H1 (cell line): ENCODE measurements at regions not wholly inside any gene's neighbourhood (a gene's known extent, or its start where the extent isn't known, plus 50 kb on each side); places are given as distances from the start of the nearest gene placed in this dataset.

Experiments
- CTCF ChIA-PET: fragments of 300-600 bp; sonication (Branson Sonifier 250); formaldehyde crosslinking; loops from one replicate; lab custom pipeline; 2021; ENCODE audit not compliant: partially characterized antibody; lab: Charles Lee
- POLR2A ChIA-PET: fragments of 300-600 bp; sonication (Branson Sonifier 250); formaldehyde crosslinking; loops from one replicate; lab custom pipeline; 2021; ENCODE audit warnings: inconsistent platforms; ENCODE audit not compliant: partially characterized antibody; lab: Charles Lee
- DNase-seq, 2 experiments: peaks; one replicate each; pipeline versions ENCODE4 v3.0.0 to v3.0.0-alpha.2; 2010 to 2022; ENCODE audit warnings: low spot score in 2 of 2, low read depth in 1 of 2, mixed read lengths in 1 of 2
- FAIRE-seq: peaks from 2 replicates; lab custom pipeline; 2011; peaks lifted over from hg19 to GRCh38; lab: Jason Lieb, UNC
- H2AFZ ChIP-seq: 2 replicates; pipeline ENCODE4 v1.8.1; 2012; ENCODE audit warnings: low read length, inconsistent platforms
- H2AK5ac ChIP-seq: 2 replicates; pipeline ENCODE4 v1.6.1; 2013; ENCODE audit warnings: low read depth, low read length
- H2BK120ac ChIP-seq: replicated peaks from 2 replicates; pipeline ENCODE3; 2013; ENCODE audit warnings: low read depth, low read length, inconsistent platforms
- H2BK12ac ChIP-seq: 2 replicates; pipeline ENCODE4 v1.6.1; 2013; ENCODE audit warnings: low read depth, low read length
- H2BK15ac ChIP-seq: 2 replicates; pipeline ENCODE4 v1.6.1; 2013; ENCODE audit warnings: low read length
- H2BK20ac ChIP-seq: 2 replicates; pipeline ENCODE4 v1.6.1; 2013; ENCODE audit warnings: low read length
- H2BK5ac ChIP-seq: 2 replicates; pipeline ENCODE4 v1.6.1; 2013; ENCODE audit warnings: low read depth, low read length
- H3K14ac ChIP-seq: 2 replicates; pipeline ENCODE4 v1.6.1; 2013; ENCODE audit warnings: inconsistent platforms; ENCODE audit not compliant: insufficient read length
- H3K18ac ChIP-seq: 2 replicates; pipeline ENCODE4 v1.6.1; 2013; ENCODE audit warnings: low read length; ENCODE audit errors: extremely low read depth
- H3K23ac ChIP-seq: 2 replicates; pipeline ENCODE4 v1.6.1; 2013; ENCODE audit warnings: inconsistent platforms; ENCODE audit not compliant: insufficient read length
- H3K23me2 ChIP-seq: 2 replicates; pipeline ENCODE4 v1.6.1; 2013; ENCODE audit warnings: low read depth, low read length
- H3K27ac ChIP-seq: 2 replicates; pipeline ENCODE4 v1.6.1; 2011; ENCODE audit warnings: low read depth, low read length, inconsistent platforms
- H3K27me3 ChIP-seq, 4 experiments: replicated peaks in 1 of 4; 1 replicate in 1 of 4; 2 replicates in 3 of 4; pipeline versions ENCODE4 v1.6.1 to v1.8.1; 2011 to 2013; ENCODE audit warnings: low read length in 3 of 4, mild to moderate bottlenecking in 3 of 4, inconsistent platforms in 2 of 4, mixed read lengths in 2 of 4, moderate library complexity in 1 of 4; ENCODE audit not compliant: control insufficient read depth in 3 of 4, insufficient read depth in 3 of 4; ENCODE audit errors: extremely low read depth in 1 of 4
- H3K36me3 ChIP-seq, 4 experiments: 2 replicates each; pipeline versions ENCODE4 v1.6.1 to v1.8.1; 2011 to 2013; ENCODE audit warnings: mild to moderate bottlenecking in 4 of 4, low read length in 3 of 4, moderate library complexity in 2 of 4, control low read depth in 1 of 4, inconsistent platforms in 1 of 4; ENCODE audit not compliant: insufficient read depth in 4 of 4, control insufficient read depth in 2 of 4
- H3K4ac ChIP-seq: replicated peaks from 2 replicates; pipeline ENCODE3; 2013; ENCODE audit warnings: low read length, low read depth, mixed read lengths, inconsistent platforms; ENCODE audit not compliant: insufficient read length
- H3K4me1 ChIP-seq, 4 experiments: replicated peaks in 1 of 4; 1 replicate in 1 of 4; 2 replicates in 3 of 4; pipeline versions ENCODE4 v1.6.1 to v1.8.1; 2011 to 2013; ENCODE audit warnings: low read length in 3 of 4, inconsistent platforms in 2 of 4, mixed read lengths in 1 of 4; ENCODE audit not compliant: insufficient read depth in 4 of 4, control insufficient read depth in 3 of 4
- H3K4me2 ChIP-seq, 2 experiments: 2 replicates each; pipeline versions ENCODE4 v1.6.1 to v1.8.1; 2011 to 2013; ENCODE audit warnings: low read depth in 2 of 2, low read length in 2 of 2, control low read depth in 1 of 2, inconsistent platforms in 1 of 2, mild to moderate bottlenecking in 1 of 2; ENCODE audit not compliant: insufficient read depth in 1 of 2
- H3K4me3 ChIP-seq, 4 experiments: fragments of 200-600, 300-600 bp in 1 of 4; sonication (generic), shearing (Covaris generic), sonication (Bioruptor Twin) in 1 of 4; 2 replicates each; pipeline versions ENCODE4 v1.5.1 to v1.8.1; 2011 to 2016; ENCODE audit warnings: low read length in 4 of 4, low read depth in 3 of 4, control low read depth in 2 of 4, inconsistent platforms in 2 of 4, mild to moderate bottlenecking in 2 of 4, mixed read lengths in 1 of 4, moderate library complexity in 1 of 4; ENCODE audit not compliant: insufficient read depth in 2 of 4; ENCODE audit errors: extremely low read depth in 1 of 4
- H3K56ac ChIP-seq: replicated peaks from 2 replicates; pipeline ENCODE3; 2013; ENCODE audit warnings: low read depth, mild to moderate bottlenecking, mixed read lengths, low read length, inconsistent platforms; ENCODE audit not compliant: insufficient read length
- H3K79me1 ChIP-seq: 2 replicates; pipeline ENCODE4 v1.6.1; 2013; ENCODE audit warnings: low read depth, low read length, control low read depth
- H3K79me2 ChIP-seq, 2 experiments: 2 replicates each; pipeline versions ENCODE4 v1.6.1 to v1.8.1; 2012 to 2013; ENCODE audit warnings: low read length in 2 of 2, mild to moderate bottlenecking in 2 of 2, inconsistent platforms in 1 of 2; ENCODE audit not compliant: insufficient read depth in 2 of 2, control insufficient read depth in 1 of 2
- H3K9ac ChIP-seq, 4 experiments: replicated peaks in 1 of 4; 1 replicate in 1 of 4; 2 replicates in 3 of 4; pipeline versions ENCODE4 v1.6.1 to v1.8.1; 2011 to 2013; ENCODE audit warnings: low read depth in 3 of 4, low read length in 3 of 4, control low read depth in 2 of 4, mild to moderate bottlenecking in 2 of 4, moderate library complexity in 2 of 4, inconsistent platforms in 1 of 4; ENCODE audit errors: extremely low read depth in 1 of 4
- H3K9me3 ChIP-seq, 2 experiments: 2 replicates each; pipeline versions ENCODE4 v1.6.1 to v1.8.1; 2012 to 2013; ENCODE audit warnings: mild to moderate bottlenecking in 2 of 2, moderate library complexity in 2 of 2, control low read depth in 1 of 2, inconsistent platforms in 1 of 2, low read depth in 1 of 2, low read length in 1 of 2, mixed read lengths in 1 of 2; ENCODE audit not compliant: insufficient read depth in 2 of 2
- H4K20me1 ChIP-seq, 2 experiments: replicated peaks in 1 of 2; 2 replicates each; pipeline versions ENCODE3 to v1.8.1; 2011 to 2013; ENCODE audit warnings: inconsistent platforms in 2 of 2, low read length in 2 of 2, mild to moderate bottlenecking in 1 of 2; ENCODE audit not compliant: insufficient read depth in 2 of 2, control insufficient read depth in 1 of 2
- H4K5ac ChIP-seq: 2 replicates; pipeline ENCODE4 v1.6.1; 2013; ENCODE audit warnings: low read length, low read depth, mixed read lengths, inconsistent platforms; ENCODE audit not compliant: insufficient read length
- H4K8ac ChIP-seq: 2 replicates; pipeline ENCODE4 v1.8.0; 2013; ENCODE audit warnings: mild to moderate bottlenecking, moderate library complexity, low read length, inconsistent platforms; ENCODE audit not compliant: insufficient read depth; ENCODE audit errors: extremely low read depth
- H4K91ac ChIP-seq: replicated peaks from 2 replicates; pipeline ENCODE3; 2013; ENCODE audit warnings: low read length, mixed read lengths, inconsistent platforms; ENCODE audit not compliant: insufficient read length
- BACH1 ChIP-seq: IDR thresholded peaks from 2 replicates; pipeline ENCODE4 v1.6.1; 2012; ENCODE audit warnings: low read length, improper control_type of control experiment
- CTBP2 ChIP-seq: IDR thresholded peaks from 2 replicates; pipeline ENCODE4 v1.7.0; 2011; ENCODE audit warnings: borderline replicate concordance, mild to moderate bottlenecking, moderate library complexity, mixed read lengths, low read length; ENCODE audit not compliant: insufficient read depth, insufficient read length
- EP300 ChIP-seq, 2 experiments: IDR thresholded peaks; 1 replicate in 1 of 2; 2 replicates in 1 of 2; pipeline ENCODE4 v1.6.1; 2011 to 2012; ENCODE audit warnings: low read depth in 2 of 2, low read length in 2 of 2, mild to moderate bottlenecking in 2 of 2, borderline replicate concordance in 1 of 2, inconsistent platforms in 1 of 2, moderate library complexity in 1 of 2
- GTF2F1 ChIP-seq: IDR thresholded peaks from 2 replicates; pipeline ENCODE4 v1.6.1; 2012; ENCODE audit warnings: low read depth, low read length, improper control_type of control experiment, borderline replicate concordance
- HDAC2 ChIP-seq, 2 experiments: fragments of 300-600 bp in 1 of 2; sonication (generic) in 1 of 2; IDR thresholded peaks; 2 replicates each; pipeline ENCODE4 v1.6.1; 2011 to 2012; ENCODE audit warnings: low read depth in 2 of 2, low read length in 2 of 2, mild to moderate bottlenecking in 2 of 2, moderate library complexity in 2 of 2, borderline replicate concordance in 1 of 2, inconsistent platforms in 1 of 2
- JUND ChIP-seq: IDR thresholded peaks from 2 replicates; pipeline ENCODE4 v1.6.1; 2011; ENCODE audit warnings: mild to moderate bottlenecking, improper control_type of control experiment, low read length
- POLR2AphosphoS5 ChIP-seq: IDR thresholded peaks from 2 replicates; pipeline ENCODE4 v1.6.1; 2011; ENCODE audit warnings: low read depth, low read length
- SIX5 ChIP-seq: IDR thresholded peaks from 2 replicates; pipeline ENCODE4 v1.6.1; 2011; ENCODE audit warnings: mild to moderate bottlenecking, low read depth, low read length
- TCF12 ChIP-seq: IDR thresholded peaks from 2 replicates; pipeline ENCODE4 v1.6.1; 2011; ENCODE audit warnings: low read depth, mild to moderate bottlenecking, low read length
- ZNF274 ChIP-seq: IDR thresholded peaks from 2 replicates; pipeline ENCODE4 v1.7.0; 2012; ENCODE audit warnings: low read length, borderline replicate concordance; ENCODE audit errors: extremely low read depth
- WGBS, 2 experiments: shearing (Covaris generic) in 1 of 2; methylation state at CpG; one replicate each; pipeline versions ENCODE4 v1.1.6 to v1.1.7; 2013 to 2015; ENCODE audit warnings: low lambda C conversion rate in 2 of 2, mixed read lengths in 2 of 2, inconsistent platforms in 1 of 2, low coverage in 1 of 2, missing lambda C conversion rate in 1 of 2; ENCODE audit not compliant: insufficient replicate concordance in 2 of 2, insufficient coverage in 1 of 2, insufficient read length in 1 of 2; ENCODE audit errors: extremely low coverage in 1 of 2, missing lambda C conversion rate in 1 of 2; 5-methylcytosine and 5-hydroxymethylcytosine counted together

- H3K23ac ChIP-seq, result no peak overlapping the region
- no peak overlapping the region for H3K4me2 ChIP-seq
- H2AFZ ChIP-seq, result no peak overlapping the region
- H3K4me3 ChIP-seq, result no peak overlapping the region
- TF ChIP-seq HDAC2 (IDR thresholded peaks at IDR 0.05; ENCODE audit: borderline replicate concordance in 1 of 2, low read depth in 2 of 2, low read length in 2 of 2) (no peak), JUND (no peak), CTBP2 (no peak), GTF2F1 (no peak), TCF12 (no peak), POLR2AphosphoS5 (no peak), BACH1 (no peak), EP300 (IDR thresholded peaks at IDR 0.05; ENCODE audit: borderline replicate concordance in 1 of 2, low read depth in 2 of 2, low read length in 2 of 2) (no peak), ZNF274 (no peak), SIX5 (no peak)
- no peak overlapping the region for H4K5ac ChIP-seq
- H3K36me3 ChIP-seq, result no peaks in the 10 kb centered on the region
- ChIA-PET CTCF (no interaction called here), POLR2A (interaction anchor here (1.1 to 1.2 kb wide), 2 partner anchors 41 to 306 kb away, joined by 3 read pairs; no protein-coding TSS in a partner anchor)
- peaks cover 2% of the 10 kb centered on the region; the same call in 1 of the 2 replicates for H3K23me2 ChIP-seq
- H3K27ac ChIP-seq, result no peak overlapping the region
- FAIRE-seq (no peak), DNase-seq (no peak)
- H4K91ac ChIP-seq, result no peak overlapping the region
- H2BK20ac ChIP-seq, result no peak overlapping the region
- no peak overlapping the region for H2BK5ac ChIP-seq
- no peak overlapping the region for H3K4ac ChIP-seq
- H3K79me1 ChIP-seq, result no peaks in the 10 kb centered on the region
- H3K56ac ChIP-seq, result no peak overlapping the region
- H3K79me2 ChIP-seq, result no peaks in the 10 kb centered on the region
- no peaks in the 10 kb centered on the region; a peak in 2 of 7 replicates for H3K27me3 ChIP-seq
- H3K9me3 ChIP-seq, result no peaks in the 10 kb centered on the region
- H2BK120ac ChIP-seq, result no peak overlapping the region
- 66% methylated on average over 2 of the region's 2 CpGs; no CpG with 5 or more reads in 1 of the 2 experiments for WGBS, 2 experiments
- no peaks in the 10 kb centered on the region for H4K20me1 ChIP-seq
- H3K4me1 ChIP-seq, result peaks cover 0 to 5% (median 2%) of the 10 kb centered on the region in 4 experiments; a peak in 3 of 7 replicates
- no peak overlapping the region for H3K14ac ChIP-seq
- H2BK12ac ChIP-seq, result no peak overlapping the region
- H3K18ac ChIP-seq, result no peak overlapping the region
- no peak overlapping the region for H4K8ac ChIP-seq
- H3K9ac ChIP-seq, result no peak overlapping the region
- no peak overlapping the region for H2BK15ac ChIP-seq
- no peak overlapping the region for H2AK5ac ChIP-seq
These were observed 172.7 kb downstream of the RRAGC start for GRCh38 chr1:38686927-38687255.
